Body of pancreas (tissue), 4 donors: ENCODE measurements at regions not wholly inside any gene's neighbourhood (a gene's known extent, or its start where the extent isn't known, plus 50 kb on each side); places are given as distances from the start of the nearest gene placed in this dataset.

Experiments
- POLR2A ChIP-seq, 3 donors: fragments of 450-650 bp; IDR thresholded peaks; one replicate each; pipeline ENCODE4 v1.6.1; 2016; ENCODE audit warnings: antibody characterized with exemption in 3 of 3, mild to moderate bottlenecking in 2 of 3
- TF ChIP-seq, protein P1 (sequence below), 7 experiments: fragments of 450-650 bp in 4 of 7; fragments of 200-600 bp in 3 of 7; sonication (generic) in 3 of 7; IDR thresholded peaks; one replicate each; pipeline ENCODE4 v1.5.1; 2016 to 2019; ENCODE audit warnings: antibody characterized with exemption in 7 of 7

DNA sequence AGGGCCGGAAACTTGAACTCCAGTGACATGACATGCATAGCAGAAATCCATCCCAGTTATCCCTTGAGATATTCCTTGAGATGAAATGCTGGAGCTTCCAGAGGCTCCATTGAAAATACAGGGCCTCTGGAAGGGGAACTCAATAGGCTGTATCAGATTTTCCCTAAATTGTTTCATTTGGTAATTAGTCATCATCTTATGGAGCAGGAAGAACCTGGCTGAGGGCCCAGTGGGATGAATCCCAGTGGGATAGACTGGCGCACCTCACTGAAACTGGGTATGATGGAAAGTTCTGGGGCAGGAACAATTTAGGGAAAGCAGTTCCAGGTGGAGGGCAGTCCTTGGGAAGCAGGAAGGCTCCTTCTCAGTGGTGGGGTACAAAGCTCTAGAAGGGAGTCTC is 307.8 kb upstream of the DIPK2B start:
- TF ChIP-seq, protein P1, sequence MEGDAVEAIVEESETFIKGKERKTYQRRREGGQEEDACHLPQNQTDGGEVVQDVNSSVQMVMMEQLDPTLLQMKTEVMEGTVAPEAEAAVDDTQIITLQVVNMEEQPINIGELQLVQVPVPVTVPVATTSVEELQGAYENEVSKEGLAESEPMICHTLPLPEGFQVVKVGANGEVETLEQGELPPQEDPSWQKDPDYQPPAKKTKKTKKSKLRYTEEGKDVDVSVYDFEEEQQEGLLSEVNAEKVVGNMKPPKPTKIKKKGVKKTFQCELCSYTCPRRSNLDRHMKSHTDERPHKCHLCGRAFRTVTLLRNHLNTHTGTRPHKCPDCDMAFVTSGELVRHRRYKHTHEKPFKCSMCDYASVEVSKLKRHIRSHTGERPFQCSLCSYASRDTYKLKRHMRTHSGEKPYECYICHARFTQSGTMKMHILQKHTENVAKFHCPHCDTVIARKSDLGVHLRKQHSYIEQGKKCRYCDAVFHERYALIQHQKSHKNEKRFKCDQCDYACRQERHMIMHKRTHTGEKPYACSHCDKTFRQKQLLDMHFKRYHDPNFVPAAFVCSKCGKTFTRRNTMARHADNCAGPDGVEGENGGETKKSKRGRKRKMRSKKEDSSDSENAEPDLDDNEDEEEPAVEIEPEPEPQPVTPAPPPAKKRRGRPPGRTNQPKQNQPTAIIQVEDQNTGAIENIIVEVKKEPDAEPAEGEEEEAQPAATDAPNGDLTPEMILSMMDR (IDR thresholded peaks at IDR 0.05), result no peak
- no peak for TF ChIP-seq POLR2A (IDR thresholded peaks at IDR 0.05)
